Naive thymus-derived CD8-positive, alpha-beta T cell (primary cell): ENCODE measurements at regions not wholly inside any gene's neighbourhood (a gene's known extent, or its start where the extent isn't known, plus 50 kb on each side); places are given as distances from the start of the nearest gene placed in this dataset.
A peak's percentile ranks its signal among the peaks of the same experiment; 100 is the strongest.

Experiments
- ATAC-seq, 2 donors: fragments of 150-1000 bp; cut with Tn5 transposase in 1 of 2; sonication (Bioruptor Pico), chemical (Tn5 transposase) in 1 of 2; 1 replicate in 1 of 2; 2 replicates in 1 of 2; pipeline ENCODE4 v1.10.0; 2021; ENCODE audit warnings: mild to moderate bottlenecking in 2 of 2, moderate library complexity in 2 of 2
- POLR2A ChIA-PET: fragments of 350-600 bp; sonication (Branson Sonifier 250); formaldehyde crosslinking; loops from one replicate; lab custom pipeline; 2021; ENCODE audit warnings: antibody characterized with exemption; lab: Charles Lee
- DNase-seq, 10 donors: peaks; one replicate each; pipeline versions ENCODE4 v3.0.0 to v3.0.0-alpha.2; 2020 to 2022
- H3K27ac Mint-ChIP-seq, 10 donors: one replicate each; pipeline ENCODE4 v1.8.0; 2020 to 2022; ENCODE audit warnings: mild to moderate bottlenecking in 10 of 10, mixed read lengths in 10 of 10, moderate library complexity in 4 of 10, inconsistent platforms in 1 of 10
- H3K27me3 Mint-ChIP-seq, 5 donors: one replicate each; pipeline ENCODE4 v1.8.0; 2021 to 2022; ENCODE audit warnings: mixed read lengths in 5 of 5
- H3K36me3 Mint-ChIP-seq, 3 donors: one replicate each; pipeline ENCODE4 v1.8.0; 2020 to 2022; ENCODE audit warnings: mixed read lengths in 3 of 3, mild to moderate bottlenecking in 2 of 3, inconsistent platforms in 1 of 3
- H3K4me1 Mint-ChIP-seq, 4 donors: one replicate each; pipeline ENCODE4 v1.8.0; 2021 to 2022; ENCODE audit warnings: mixed read lengths in 4 of 4
- H3K4me3 Mint-ChIP-seq, 10 donors: one replicate each; pipeline ENCODE4 v1.8.0; 2020 to 2022; ENCODE audit warnings: mild to moderate bottlenecking in 10 of 10, mixed read lengths in 10 of 10, moderate library complexity in 6 of 10, inconsistent platforms in 1 of 10
- H3K9me3 Mint-ChIP-seq, 9 donors: one replicate each; pipeline ENCODE4 v1.8.0; 2020 to 2022; ENCODE audit warnings: mixed read lengths in 9 of 9, mild to moderate bottlenecking in 3 of 9, inconsistent platforms in 1 of 9, moderate library complexity in 1 of 9

DNA sequence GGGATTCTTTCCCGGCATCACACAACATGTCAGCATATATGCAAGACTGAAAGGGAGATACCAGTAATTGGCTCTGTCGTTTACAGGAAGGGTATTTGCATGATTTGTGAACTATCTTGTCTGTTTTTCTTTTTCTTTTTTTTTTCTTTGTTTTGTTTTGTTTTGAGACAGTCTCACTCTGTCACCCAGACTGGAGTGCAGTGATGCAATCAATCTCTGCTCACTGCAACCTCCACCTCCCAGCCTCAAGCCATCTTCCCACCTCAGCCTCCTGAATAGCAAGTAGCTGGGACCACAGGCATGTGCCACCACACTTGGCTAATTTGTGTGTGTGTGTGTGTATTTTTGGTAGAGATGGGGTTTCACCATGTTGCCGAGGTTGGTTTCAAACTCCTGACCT is 262.7 kb upstream of the F9 start:
- Mint-ChIP-seq H3K9me3 (peaks cover 0 to 2% (median 0%) of the 10 kb centered on the region in 9 donors), H3K36me3 (no peaks in the 10 kb centered on the region), H3K4me1 (no peaks in the 10 kb centered on the region), H3K27ac (no peak overlapping the region), H3K27me3 (no peaks in the 10 kb centered on the region), H3K4me3 (no peak overlapping the region)
- ATAC-seq (no peak), DNase-seq (no peak)
- POLR2A ChIA-PET: no interaction called here

DNA sequence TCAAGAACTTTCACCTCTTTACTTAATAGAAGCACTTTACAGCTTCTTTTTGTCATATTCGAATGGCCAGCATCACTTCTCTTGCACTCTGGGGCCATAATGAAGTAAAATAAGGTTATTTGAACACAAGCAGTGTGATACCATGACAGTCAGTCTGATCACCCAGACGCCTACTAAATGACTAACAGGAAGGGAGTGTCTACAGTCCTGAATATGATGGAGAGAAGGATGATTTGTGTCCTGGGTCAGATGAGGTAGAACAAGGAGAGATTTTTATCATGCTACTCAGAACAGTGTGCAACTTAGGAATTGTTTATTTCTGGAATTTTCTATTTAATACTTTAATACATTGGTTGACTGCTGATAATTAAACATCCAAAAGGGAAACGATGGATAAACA is 284.2 kb upstream of the F9 start:
- Mint-ChIP-seq H3K27ac (no peak overlapping the region), H3K4me1 (no peaks in the 10 kb centered on the region), H3K27me3 (peaks cover 0 to 3% (median 0%) of the 10 kb centered on the region in 5 donors), H3K36me3 (peaks cover 0 to 8% (median 0%) of the 10 kb centered on the region in 3 donors), H3K9me3 (peaks cover 0 to 7% (median 3%) of the 10 kb centered on the region in 9 donors), H3K4me3 (no peak overlapping the region)
- DNase-seq: no peak
- POLR2A ChIA-PET: no interaction called here
- ATAC-seq: no peak

DNA sequence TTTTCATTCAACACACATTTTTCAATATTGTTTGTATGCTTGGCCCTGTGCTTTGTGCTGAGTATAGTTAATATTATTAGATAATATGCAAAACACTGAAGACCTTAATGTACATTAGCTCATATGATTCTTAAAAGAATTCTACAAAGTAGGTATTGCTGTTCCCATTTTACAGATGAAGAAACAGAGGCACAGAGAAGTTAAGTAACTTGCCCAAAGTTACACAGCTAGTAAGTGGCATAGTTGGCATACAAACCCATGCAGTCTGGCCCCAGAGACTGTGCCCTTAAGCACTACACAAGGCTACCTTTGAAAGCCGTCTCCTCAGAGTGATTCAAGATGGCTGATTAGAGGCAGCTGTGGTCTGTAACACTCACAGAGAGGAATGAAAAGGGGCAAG is 293.4 kb upstream of the F9 start:
- H3K27ac Mint-ChIP-seq: no peak overlapping the region
- no peak for ATAC-seq

DNA sequence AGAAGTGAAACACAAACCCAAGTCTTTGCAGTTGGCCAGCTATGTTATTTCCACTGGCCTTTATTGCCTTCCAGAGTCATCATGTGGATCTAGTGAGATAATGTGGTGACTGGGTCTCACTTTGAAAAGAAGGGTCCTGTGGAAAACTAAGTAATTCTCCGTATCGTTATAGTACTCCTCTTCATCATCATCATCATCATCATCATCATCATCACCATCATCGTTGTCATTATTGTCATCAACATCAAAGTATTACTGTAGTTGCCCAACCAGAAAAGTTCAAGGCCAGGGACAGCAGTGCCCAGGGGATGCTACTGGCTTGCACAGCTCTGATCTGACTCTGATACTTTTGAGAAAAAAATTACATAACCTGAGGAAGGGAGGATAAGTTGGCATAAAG is 295.6 kb upstream of the F9 start:
- H3K27me3 Mint-ChIP-seq: peaks cover 0 to 3% (median 0%) of the 10 kb centered on the region in 5 donors
- no peaks in the 10 kb centered on the region for H3K4me1 Mint-ChIP-seq
- no peaks in the 10 kb centered on the region for H3K36me3 Mint-ChIP-seq
- DNase-seq: no peak
- no peak for ATAC-seq
- no peak overlapping the region for H3K27ac Mint-ChIP-seq
- POLR2A ChIA-PET: no interaction called here
- H3K4me3 Mint-ChIP-seq: no peak overlapping the region
- H3K9me3 Mint-ChIP-seq: peaks cover 0 to 3% (median 0%) of the 10 kb centered on the region in 9 donors

More for the DNA sequence above, 293.4 kb upstream of the F9 start:
- POLR2A ChIA-PET: no interaction called here
- peaks cover 0 to 10% (median 0%) of the 10 kb centered on the region in 9 donors for H3K9me3 Mint-ChIP-seq
- H3K4me1 Mint-ChIP-seq: no peaks in the 10 kb centered on the region
- H3K4me3 Mint-ChIP-seq: no peak overlapping the region
- no peak for DNase-seq
- H3K36me3 Mint-ChIP-seq: no peaks in the 10 kb centered on the region
- peaks cover 0 to 4% (median 0%) of the 10 kb centered on the region in 5 donors for H3K27me3 Mint-ChIP-seq

DNA sequence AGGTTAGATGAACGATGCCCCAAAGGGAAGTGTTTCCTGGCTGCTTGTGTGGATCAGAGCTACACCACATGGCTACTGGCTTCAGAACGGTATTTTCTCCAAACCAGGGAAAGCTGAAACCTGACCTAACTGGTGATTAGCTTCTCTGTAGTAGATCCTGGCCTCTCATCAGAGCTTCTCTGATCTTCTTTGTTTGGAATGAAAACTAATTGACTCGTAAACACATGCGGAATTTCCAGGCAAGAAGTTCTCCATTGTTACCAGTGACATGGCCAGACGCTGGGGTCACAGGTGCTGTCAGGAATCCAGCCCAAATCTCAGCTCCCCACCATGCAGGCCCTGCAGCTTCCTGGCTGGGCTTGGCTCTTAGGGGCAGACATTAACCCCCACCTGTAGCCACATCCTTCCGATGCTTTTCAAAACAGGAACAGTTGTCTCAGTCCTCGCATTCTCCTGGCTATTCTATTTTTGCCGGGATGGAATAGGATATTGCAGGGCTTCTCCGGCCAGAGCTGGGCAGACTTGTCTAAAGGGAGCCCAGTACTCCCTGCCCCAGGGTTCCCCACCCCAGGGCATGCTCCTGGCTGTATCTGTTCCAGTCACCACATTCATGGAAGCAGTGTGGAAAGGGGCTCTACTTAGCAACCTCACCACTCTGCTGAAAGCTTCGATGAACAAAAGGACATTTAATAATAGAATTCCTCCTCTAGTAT is 305.4 kb upstream of the F9 start:
- H3K27me3 Mint-ChIP-seq: peaks cover 0 to 13% (median 1%) of the 10 kb centered on the region in 5 donors
- H3K9me3 Mint-ChIP-seq: peaks cover 0 to 2% (median 0%) of the 10 kb centered on the region in 9 donors
- no peaks in the 10 kb centered on the region for H3K36me3 Mint-ChIP-seq
- no peak overlapping the region for H3K4me3 Mint-ChIP-seq
- POLR2A ChIA-PET: no interaction called here
- DNase-seq: no peak
- no peak for ATAC-seq
- no peaks in the 10 kb centered on the region for H3K4me1 Mint-ChIP-seq
- no peak overlapping the region for H3K27ac Mint-ChIP-seq

DNA sequence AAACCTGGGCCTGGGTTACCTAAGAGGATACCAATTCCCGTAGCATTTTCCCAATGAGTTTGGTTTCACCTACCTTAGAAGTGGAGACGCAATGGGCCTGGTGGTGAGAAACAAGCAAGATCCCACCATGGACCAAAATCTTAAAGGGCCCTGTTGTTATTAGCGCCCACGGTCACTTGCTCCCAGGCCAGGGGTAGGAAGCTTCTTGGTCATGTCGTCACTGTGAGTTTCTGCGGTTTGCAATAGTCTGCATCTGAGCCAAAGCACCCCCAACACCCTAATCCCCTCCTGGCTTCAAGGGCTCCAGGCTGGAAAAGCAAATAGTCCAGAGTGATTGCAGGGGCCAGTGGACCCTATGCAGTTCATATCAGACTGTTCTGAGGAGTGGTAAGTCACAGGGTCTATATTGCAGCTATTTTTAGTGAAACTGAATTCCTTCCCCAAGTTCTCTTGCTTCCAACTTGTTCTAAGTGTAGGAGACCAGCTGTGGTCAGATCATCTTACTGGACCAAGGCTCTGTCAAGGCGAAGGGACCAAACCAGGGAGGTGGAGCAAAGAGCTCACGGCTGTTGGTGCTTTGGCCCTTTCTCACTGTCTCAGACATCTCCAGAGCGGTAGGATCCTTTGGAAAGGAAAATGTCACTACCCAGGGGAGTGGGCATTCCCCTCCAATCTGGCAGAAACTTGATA is 307.9 kb upstream of the F9 start:
- H3K4me3 Mint-ChIP-seq: no peak overlapping the region
- no peaks in the 10 kb centered on the region for H3K36me3 Mint-ChIP-seq
- DNase-seq (no peak), ATAC-seq (no peak)
- H3K27me3 Mint-ChIP-seq: peaks cover 0 to 7% (median 1%) of the 10 kb centered on the region in 5 donors
- no peak overlapping the region for H3K27ac Mint-ChIP-seq
- POLR2A ChIA-PET: no interaction called here
- no peaks in the 10 kb centered on the region for H3K9me3 Mint-ChIP-seq
- H3K4me1 Mint-ChIP-seq: no peaks in the 10 kb centered on the region

DNA sequence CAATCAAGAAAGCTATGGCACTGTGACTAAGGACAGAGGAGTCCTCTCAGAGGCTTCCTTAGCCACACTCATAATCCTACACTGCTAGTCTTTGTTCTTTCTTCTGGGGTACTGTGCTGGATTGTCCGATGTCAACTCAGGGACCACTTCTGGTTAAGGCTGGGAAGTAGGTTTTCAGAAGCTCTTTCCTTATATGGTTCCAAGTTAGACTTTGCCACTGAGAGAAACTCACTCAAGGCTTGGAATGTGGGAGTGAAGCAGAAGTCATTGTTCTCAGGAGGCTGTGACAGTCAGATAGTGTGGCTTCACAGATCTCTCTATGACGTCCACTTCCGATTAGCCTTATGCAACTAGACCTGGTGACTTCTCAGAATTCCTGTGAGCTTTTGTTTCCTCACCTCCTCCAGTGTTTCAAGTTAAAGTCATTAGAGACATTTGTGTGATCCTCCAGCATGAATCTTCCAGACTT is 317.3 kb upstream of the F9 start:
- Mint-ChIP-seq H3K4me3 (no peak overlapping the region), H3K27ac (no peak overlapping the region), H3K27me3 (peaks cover 2 to 10% (median 5%) of the 10 kb centered on the region in 5 donors), H3K4me1 (no peaks in the 10 kb centered on the region), H3K36me3 (no peaks in the 10 kb centered on the region), H3K9me3 (no peaks in the 10 kb centered on the region)
- ATAC-seq: no peak
- POLR2A ChIA-PET: no interaction called here
- no peak for DNase-seq

DNA sequence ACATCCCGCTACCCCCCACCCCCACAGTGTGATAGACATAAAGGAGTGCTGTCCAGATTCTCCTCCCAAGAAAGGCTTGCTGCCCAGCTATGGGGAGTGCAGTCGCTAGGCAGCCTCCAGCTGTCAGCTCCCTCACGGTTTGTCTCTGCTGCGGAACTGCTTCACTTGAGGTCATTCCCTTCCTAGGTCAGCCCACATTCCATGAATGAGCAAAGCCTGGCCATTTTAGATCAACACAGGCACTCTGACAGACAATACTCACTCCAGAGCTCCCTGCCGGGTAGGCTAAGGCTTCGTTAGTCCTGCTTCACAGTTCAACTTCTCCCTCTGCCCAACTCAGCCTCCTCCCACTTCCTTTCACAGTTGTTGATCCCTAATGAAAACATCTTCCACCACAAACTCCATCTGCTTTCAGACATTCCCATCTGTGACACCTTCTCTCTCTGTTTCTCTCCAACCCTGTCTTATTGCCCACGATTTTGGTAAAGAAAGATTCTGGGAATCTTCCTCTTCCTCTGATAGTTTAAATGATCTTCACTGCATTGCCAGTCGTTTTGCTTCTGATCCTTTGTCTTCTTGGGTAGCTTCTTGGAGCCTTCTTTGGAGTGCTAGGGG is 318.9 kb upstream of the F9 start:
- no peak overlapping the region for H3K4me3 Mint-ChIP-seq
- H3K9me3 Mint-ChIP-seq: no peaks in the 10 kb centered on the region
- peaks cover 3 to 19% (median 13%) of the 10 kb centered on the region in 5 donors for H3K27me3 Mint-ChIP-seq
- ATAC-seq: no peak
- no peak overlapping the region for H3K27ac Mint-ChIP-seq
- no peak for DNase-seq
- POLR2A ChIA-PET: no interaction called here
- no peaks in the 10 kb centered on the region for H3K4me1 Mint-ChIP-seq
- H3K36me3 Mint-ChIP-seq: no peaks in the 10 kb centered on the region

DNA sequence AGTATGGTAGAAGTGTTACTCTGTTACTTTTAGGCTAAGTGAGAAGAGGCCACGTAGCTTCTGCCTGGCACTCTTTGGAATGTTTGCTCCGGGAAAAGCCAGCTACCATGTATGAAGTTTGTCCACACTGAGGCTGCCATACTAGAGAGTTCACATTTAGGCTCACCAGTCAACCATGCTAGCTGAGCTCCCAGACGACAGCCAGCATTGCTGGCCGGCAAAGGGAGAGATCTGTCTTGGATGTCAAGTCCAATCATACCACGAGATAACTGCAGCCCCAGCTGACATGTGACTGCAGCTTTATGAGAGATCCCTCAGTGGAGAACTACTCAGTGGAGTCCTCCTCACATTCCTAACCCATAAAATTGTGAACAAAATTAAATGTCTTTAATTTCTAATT is 321.2 kb upstream of the F9 start:
- peaks cover 0 to 4% (median 0%) of the 10 kb centered on the region in 3 donors for H3K36me3 Mint-ChIP-seq
- ATAC-seq (no peak), DNase-seq (no peak)
- no peak overlapping the region for H3K27ac Mint-ChIP-seq
- H3K9me3 Mint-ChIP-seq: peaks cover 0 to 2% (median 0%) of the 10 kb centered on the region in 9 donors
- peaks cover 4 to 32% (median 19%) of the 10 kb centered on the region in 5 donors for H3K27me3 Mint-ChIP-seq
- peaks cover 3 to 6% (median 5%) of the 10 kb centered on the region in 4 donors for H3K4me1 Mint-ChIP-seq
- POLR2A ChIA-PET: no interaction called here
- H3K4me3 Mint-ChIP-seq: no peak overlapping the region

DNA sequence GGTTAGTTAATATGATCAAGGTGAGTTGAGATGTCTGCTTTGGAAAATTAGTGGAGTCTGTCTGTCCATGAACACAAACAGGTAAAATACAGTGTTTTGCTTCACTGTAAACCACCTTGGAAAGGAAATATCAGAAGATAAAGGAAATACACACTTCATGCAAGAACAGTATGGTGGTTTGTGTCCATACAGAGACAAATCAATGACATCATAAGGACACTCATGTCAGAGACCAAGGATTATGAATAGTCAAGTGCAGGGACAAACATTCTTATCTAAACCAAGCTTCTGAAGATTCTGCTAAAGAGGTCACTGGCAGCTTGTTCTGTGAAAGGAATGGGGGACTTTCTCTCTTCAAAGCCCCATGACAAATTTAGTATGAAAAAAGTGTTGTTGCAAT is 322.9 kb upstream of the F9 start:
- DNase-seq: no peak
- Mint-ChIP-seq H3K27ac (no peak overlapping the region), H3K4me3 (no peak overlapping the region), H3K4me1 (peaks cover 3 to 7% (median 5%) of the 10 kb centered on the region in 4 donors), H3K27me3 (peaks cover 4 to 32% (median 17%) of the 10 kb centered on the region in 5 donors), H3K9me3 (peaks cover 0 to 2% (median 0%) of the 10 kb centered on the region in 9 donors), H3K36me3 (peaks cover 0 to 4% (median 0%) of the 10 kb centered on the region in 3 donors)
- POLR2A ChIA-PET: no interaction called here
- no peak for ATAC-seq

DNA sequence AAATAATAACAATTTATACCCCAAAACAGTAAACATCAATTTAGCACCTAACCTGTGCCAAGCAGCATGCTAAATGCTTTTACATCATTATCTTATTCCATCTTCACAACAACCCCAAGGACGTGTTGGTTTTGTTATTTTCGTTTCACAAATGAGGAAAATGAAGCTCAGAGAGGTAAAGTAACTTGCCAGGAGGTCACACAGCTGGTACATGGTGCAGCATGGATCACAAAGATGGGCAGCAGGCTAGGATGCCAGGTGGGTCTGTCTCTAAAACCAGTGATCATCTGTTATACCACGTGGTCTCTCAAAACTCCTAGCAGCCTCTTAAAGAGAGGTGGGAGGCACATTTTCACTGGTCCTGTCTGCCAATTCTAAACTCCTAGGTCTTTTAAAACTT is 323.6 kb upstream of the F9 start:
- peaks cover 2 to 31% (median 22%) of the 10 kb centered on the region in 5 donors for H3K27me3 Mint-ChIP-seq
- peaks cover 0 to 4% (median 0%) of the 10 kb centered on the region in 3 donors for H3K36me3 Mint-ChIP-seq
- H3K4me3 Mint-ChIP-seq: no peak overlapping the region
- DNase-seq (no peak), ATAC-seq (no peak)
- H3K4me1 Mint-ChIP-seq: peaks cover 4 to 10% (median 5%) of the 10 kb centered on the region in 4 donors
- H3K27ac Mint-ChIP-seq: no peak overlapping the region
- H3K9me3 Mint-ChIP-seq: peaks cover 0 to 2% (median 0%) of the 10 kb centered on the region in 9 donors
- POLR2A ChIA-PET: no interaction called here

DNA sequence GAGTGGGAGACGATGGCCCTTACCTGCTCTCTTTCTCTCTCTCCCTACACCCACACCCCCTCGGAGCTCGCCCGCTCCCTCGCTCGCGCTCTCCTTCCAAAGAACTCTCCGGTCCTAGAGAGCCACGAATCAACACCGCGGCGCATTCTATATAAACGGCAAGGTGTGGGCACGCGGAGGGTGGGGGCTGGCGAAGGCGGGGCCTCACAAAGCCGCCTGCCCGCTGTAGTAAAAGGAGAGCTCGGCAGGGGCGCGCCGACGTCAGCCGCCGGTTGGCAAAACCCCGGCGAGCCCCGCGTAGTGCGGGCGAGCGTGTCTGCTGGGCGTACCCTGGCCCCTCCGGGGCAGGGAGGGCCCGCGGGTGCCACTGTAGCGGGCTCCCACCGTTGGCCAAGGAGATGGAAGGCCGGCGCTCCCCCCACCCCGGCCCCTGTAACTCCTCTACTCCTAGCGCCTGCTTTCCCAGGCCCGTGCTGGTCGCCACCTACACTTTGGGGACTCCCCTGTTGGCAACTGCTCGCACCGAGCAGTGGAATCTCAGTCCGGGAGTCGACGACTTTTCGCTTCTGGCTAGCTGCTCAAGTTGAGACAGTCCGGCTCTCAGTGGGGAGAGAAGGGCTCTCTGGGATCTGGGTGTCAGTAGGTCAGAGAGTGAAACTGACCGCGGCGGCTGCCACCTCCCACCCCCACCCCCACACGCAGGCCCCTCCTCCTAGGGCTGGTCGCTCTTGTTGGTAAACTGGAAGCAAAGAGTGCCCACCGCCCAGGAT is 325.5 kb upstream of the F9 start:
- peaks cover 0 to 4% (median 0%) of the 10 kb centered on the region in 3 donors for H3K36me3 Mint-ChIP-seq
- peak overlapping the region; percentile 38 to 74 (median 66) for H3K4me3 Mint-ChIP-seq
- POLR2A ChIA-PET: no interaction called here
- H3K27ac Mint-ChIP-seq: no peak overlapping the region
- ATAC-seq (no peak), DNase-seq (no peak)
- peaks cover 4 to 10% (median 5%) of the 10 kb centered on the region in 4 donors for H3K4me1 Mint-ChIP-seq
- peaks cover 1 to 31% (median 24%) of the 10 kb centered on the region in 5 donors for H3K27me3 Mint-ChIP-seq
- peaks cover 0 to 2% (median 0%) of the 10 kb centered on the region in 9 donors for H3K9me3 Mint-ChIP-seq
